Heart left ventricle (tissue), 13 donors: ENCODE measurements at regions not wholly inside any gene's neighbourhood (a gene's known extent, or its start where the extent isn't known, plus 50 kb on each side); places are given as distances from the start of the nearest gene placed in this dataset.

Experiments
- POLR2A ChIP-seq, 2 donors: fragments of 450-650 bp; IDR thresholded peaks; one replicate each; pipeline ENCODE4 v1.6.1; 2017; ENCODE audit warnings: antibody characterized with exemption in 2 of 2, mild to moderate bottlenecking in 2 of 2, moderate library complexity in 2 of 2
- TF ChIP-seq, protein P1 (sequence below), 12 donors: fragments of 200-600 bp; sonication (generic) in 4 of 12; IDR thresholded peaks; one replicate each; pipeline versions ENCODE4 v1.5.0 to v1.8.0; 2018 to 2022; ENCODE audit warnings: antibody characterized with exemption in 12 of 12, mild to moderate bottlenecking in 5 of 12
- donor health status: ischemic (EF 13 %, LVEDD 7.1; RV severe dilation, severe dysfunction).
- donor health status: DM: no; HTN: yes; CAD: no.
- donor health status: DM: no; HTN: no; CAD: no.
- donor health status: ischemic (EF 25% LVEDD 6.9; RV normal size, moderate dysfunction).
- donor health status: ischemic (EF 25% LVEDD 5.7; RV mildly dilated, moderate dysfunction).
- donor health status: ischemic (EF 35%, LVEDD 5.7; RV mildly dilated, moderate dysfunction).
- donor health status: nonischemic (EF 11% LVEDD 7.7; RV severe dilation, severe dysfunction).
- donor health status: DM: yes; HTN: yes; CAD: no.
- donor health status: PGD.
- donor health status: ischemic (EF 29% LVEDD 5.4; RV normal size, mild dysfunction).
- donor health status: nonischemic (EF 23%, LVEDD 6.1; RV moderate dilation, normal function).

DNA sequence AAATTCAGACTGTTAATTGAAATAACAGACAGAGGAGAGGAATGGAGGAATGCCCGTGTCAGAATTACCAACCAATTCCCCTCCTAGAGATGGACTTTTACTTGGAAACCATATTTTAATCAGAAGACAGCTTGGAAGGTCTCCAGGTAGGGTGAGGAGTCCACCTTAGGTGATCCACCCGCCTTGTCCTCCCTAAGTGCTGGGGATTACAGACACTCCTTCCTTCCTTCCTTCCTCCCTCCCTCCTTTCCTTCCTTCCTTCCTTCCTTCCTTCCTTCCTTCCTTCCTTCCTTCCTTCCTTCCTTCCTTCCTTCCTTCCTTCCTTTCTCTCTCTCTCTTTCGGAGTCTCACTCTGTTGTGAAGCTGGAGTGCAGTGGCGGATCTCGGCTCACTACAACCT, 328.0 kb downstream of the RAPGEF2 start:
- TF ChIP-seq POLR2A (IDR thresholded peaks at IDR 0.05) = no peak
- TF ChIP-seq, protein P1, sequence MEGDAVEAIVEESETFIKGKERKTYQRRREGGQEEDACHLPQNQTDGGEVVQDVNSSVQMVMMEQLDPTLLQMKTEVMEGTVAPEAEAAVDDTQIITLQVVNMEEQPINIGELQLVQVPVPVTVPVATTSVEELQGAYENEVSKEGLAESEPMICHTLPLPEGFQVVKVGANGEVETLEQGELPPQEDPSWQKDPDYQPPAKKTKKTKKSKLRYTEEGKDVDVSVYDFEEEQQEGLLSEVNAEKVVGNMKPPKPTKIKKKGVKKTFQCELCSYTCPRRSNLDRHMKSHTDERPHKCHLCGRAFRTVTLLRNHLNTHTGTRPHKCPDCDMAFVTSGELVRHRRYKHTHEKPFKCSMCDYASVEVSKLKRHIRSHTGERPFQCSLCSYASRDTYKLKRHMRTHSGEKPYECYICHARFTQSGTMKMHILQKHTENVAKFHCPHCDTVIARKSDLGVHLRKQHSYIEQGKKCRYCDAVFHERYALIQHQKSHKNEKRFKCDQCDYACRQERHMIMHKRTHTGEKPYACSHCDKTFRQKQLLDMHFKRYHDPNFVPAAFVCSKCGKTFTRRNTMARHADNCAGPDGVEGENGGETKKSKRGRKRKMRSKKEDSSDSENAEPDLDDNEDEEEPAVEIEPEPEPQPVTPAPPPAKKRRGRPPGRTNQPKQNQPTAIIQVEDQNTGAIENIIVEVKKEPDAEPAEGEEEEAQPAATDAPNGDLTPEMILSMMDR (IDR thresholded peaks at IDR 0.05) = no peak
